A549 (cell line): ENCODE measurements at regions not wholly inside any gene's neighbourhood (a gene's known extent, or its start where the extent isn't known, plus 50 kb on each side); places are given as distances from the start of the nearest gene placed in this dataset.

Experiments used
- ATAC-seq, 2 experiments: fragments of 200-7000 bp in 1 of 2; fragments of >200 bp in 1 of 2; cut with Nextera tagmentation in 1 of 2; cut with Tn5 transposase in 1 of 2; 3 replicates each; pipeline versions ENCODE4 v1.8.0 to v1.9.1; 2018 to 2020; ENCODE audit warnings: mild to moderate bottlenecking in 1 of 2, moderate library complexity in 1 of 2
- CTCF ChIA-PET: fragments of 300-600 bp; sonication (Branson Sonifier 250); formaldehyde crosslinking; extraction: SDS; loops from one replicate; lab custom pipeline; 2021; ENCODE audit warnings: antibody characterized with exemption, inconsistent platforms; lab: Yijun Ruan, JAX
- POLR2A ChIA-PET: fragments of 350-600 bp; formaldehyde crosslinking; extraction: SDS; loops from one replicate; lab custom pipeline; 2021; ENCODE audit warnings: antibody characterized with exemption, inconsistent platforms; lab: Yijun Ruan, JAX
- DNase-seq, 2 experiments: peaks; one replicate each; pipeline versions ENCODE4 v3.0.0 to v3.0.0-alpha.2; 2011 to 2016; ENCODE audit warnings: low read depth in 1 of 2, low spot score in 1 of 2
- FAIRE-seq: peaks from 2 replicates; lab custom pipeline; 2011; peaks lifted over from hg19 to GRCh38; lab: Jason Lieb, UNC
- H3K27ac ChIP-seq, 2 experiments: fragments of >200 bp; sonication (Bioruptor Twin); formaldehyde crosslinking; 3 replicates each; pipeline ENCODE4 v1.5.1; 2016 to 2017
- H3K4me1 ChIP-seq: fragments of >200 bp; sonication (Bioruptor Twin); formaldehyde crosslinking; 3 replicates; pipeline ENCODE4 v1.6.1; 2016
- H3K4me2 ChIP-seq: fragments of >200 bp; sonication (Bioruptor Twin); formaldehyde crosslinking; 3 replicates; pipeline ENCODE4 v1.6.1; 2016
- H3K4me3 ChIP-seq: fragments of >200 bp; sonication (Bioruptor Twin); formaldehyde crosslinking; 3 replicates; pipeline ENCODE4 v1.5.1; 2016
- H3K9me3 ChIP-seq: fragments of >200 bp; sonication (Bioruptor Twin); formaldehyde crosslinking; 3 replicates; pipeline ENCODE4 v1.6.1; 2016
- CBX2 ChIP-seq: fragments of 200-600 bp; sonication (generic); IDR thresholded peaks from 2 replicates; pipeline ENCODE4 v1.6.1; 2016; ENCODE audit warnings: low read depth, mild to moderate bottlenecking, borderline replicate concordance
- CBX8 ChIP-seq: fragments of 200-600 bp; sonication (generic); IDR thresholded peaks from 2 replicates; pipeline ENCODE4 v1.6.1; 2016
- CHD2 ChIP-seq: fragments of 150-350 bp; IDR thresholded peaks from 2 replicates; pipeline ENCODE4 v1.6.1; 2014; ENCODE audit warnings: low read length; ENCODE audit not compliant: partially characterized antibody
- EP300 ChIP-seq, 2 experiments: fragments of >200 bp; sonication (Bioruptor Twin); formaldehyde crosslinking; IDR thresholded peaks; 2 replicates in 1 of 2; 3 replicates in 1 of 2; pipeline ENCODE4 v1.6.1; 2016 to 2017
- FOSB ChIP-seq: fragments of 250-450 bp; sonication (Bioruptor Pico); IDR thresholded peaks from 2 replicates; pipeline ENCODE4 v1.5.0; 2020; ENCODE audit warnings: mild to moderate bottlenecking, moderate library complexity
- FOSL2 ChIP-seq, 2 experiments: fragments of 450-650 bp in 1 of 2; fragments of >200 bp in 1 of 2; sonication (Bioruptor Twin) in 1 of 2; formaldehyde crosslinking; IDR thresholded peaks; 2 replicates each; pipeline versions ENCODE4 v1.5.0 to v1.6.1; 2016 to 2020; ENCODE audit warnings: mild to moderate bottlenecking in 1 of 2, moderate library complexity in 1 of 2
- HEYL ChIP-seq: fragments of 250-450 bp; sonication (Bioruptor Pico); IDR thresholded peaks from 2 replicates; pipeline ENCODE4 v1.8.0; 2021; ENCODE audit warnings: mild to moderate bottlenecking, moderate library complexity
- HOXB5 ChIP-seq: fragments of 250-450 bp; sonication (Bioruptor Pico); IDR thresholded peaks from 2 replicates; pipeline ENCODE4 v1.5.0; 2020; ENCODE audit warnings: mild to moderate bottlenecking, moderate library complexity
- KDM5A ChIP-seq: fragments of 200-600 bp; sonication (generic); IDR thresholded peaks from 2 replicates; pipeline ENCODE4 v1.6.1; 2016; ENCODE audit warnings: antibody characterized with exemption, mild to moderate bottlenecking
- NR3C1 ChIP-seq: fragments of >200 bp; sonication (Bioruptor Twin); formaldehyde crosslinking; IDR thresholded peaks from 3 replicates; pipeline ENCODE4 v1.6.1; 2017
- PHF8 ChIP-seq: fragments of 200-600 bp; sonication (generic); IDR thresholded peaks from 2 replicates; pipeline ENCODE4 v1.6.1; 2016; ENCODE audit warnings: low read depth, mild to moderate bottlenecking, antibody characterized with exemption, moderate library complexity, borderline replicate concordance
- RARB ChIP-seq: fragments of 250-450 bp; sonication (Bioruptor Pico); IDR thresholded peaks from 2 replicates; pipeline ENCODE4 v1.8.0; 2021; ENCODE audit warnings: mild to moderate bottlenecking, moderate library complexity
- RCOR1 ChIP-seq: fragments of 150-350 bp; IDR thresholded peaks from 2 replicates; pipeline ENCODE4 v1.6.1; 2014; ENCODE audit warnings: antibody characterized with exemption, low read length, low read depth
- RFX5 ChIP-seq: fragments of 450-650 bp; IDR thresholded peaks from 2 replicates; pipeline ENCODE4 v1.7.1; 2014; ENCODE audit warnings: antibody characterized with exemption, mild to moderate bottlenecking, moderate library complexity
- RNF2 ChIP-seq: fragments of 200-600 bp; sonication (generic); IDR thresholded peaks from 2 replicates; pipeline ENCODE4 v1.6.1; 2016; ENCODE audit warnings: low read depth, mild to moderate bottlenecking, antibody characterized with exemption, moderate library complexity, borderline replicate concordance
- SMC3 ChIP-seq: fragments of >200 bp; sonication (Bioruptor Twin); formaldehyde crosslinking; IDR thresholded peaks from 3 replicates; pipeline ENCODE4 v1.6.1; 2018; ENCODE audit warnings: inconsistent platforms
- WGBS: methylation state at CpG from one replicate; pipeline ENCODE4 v1.1.6; 2017; ENCODE audit errors: missing lambda C conversion rate; 5-methylcytosine and 5-hydroxymethylcytosine counted together
- TF ChIP-seq, protein P1 (sequence below): fragments of >200 bp; sonication (Bioruptor Twin); formaldehyde crosslinking; IDR thresholded peaks from 2 replicates; pipeline ENCODE4 v1.6.1; 2016
- TF ChIP-seq, protein P2 (sequence below): fragments of 250-450 bp; sonication (Bioruptor Pico); IDR thresholded peaks from 2 replicates; pipeline ENCODE4 v1.5.0; 2020; ENCODE audit warnings: low read depth, mild to moderate bottlenecking, moderate library complexity
- TF ChIP-seq, protein P3 (sequence below): IDR thresholded peaks from 2 replicates; pipeline ENCODE4 v1.6.1; 2012
- TF ChIP-seq, protein P4 (sequence below): IDR thresholded peaks from 2 replicates; pipeline ENCODE4 v1.6.1; 2012; ENCODE audit warnings: low read depth, borderline replicate concordance
- TF ChIP-seq, protein P5 (sequence below): fragments of 200-600 bp; sonication (generic); IDR thresholded peaks from 2 replicates; pipeline ENCODE4 v1.6.1; 2016; ENCODE audit warnings: antibody characterized with exemption, mild to moderate bottlenecking, moderate library complexity

DNA sequence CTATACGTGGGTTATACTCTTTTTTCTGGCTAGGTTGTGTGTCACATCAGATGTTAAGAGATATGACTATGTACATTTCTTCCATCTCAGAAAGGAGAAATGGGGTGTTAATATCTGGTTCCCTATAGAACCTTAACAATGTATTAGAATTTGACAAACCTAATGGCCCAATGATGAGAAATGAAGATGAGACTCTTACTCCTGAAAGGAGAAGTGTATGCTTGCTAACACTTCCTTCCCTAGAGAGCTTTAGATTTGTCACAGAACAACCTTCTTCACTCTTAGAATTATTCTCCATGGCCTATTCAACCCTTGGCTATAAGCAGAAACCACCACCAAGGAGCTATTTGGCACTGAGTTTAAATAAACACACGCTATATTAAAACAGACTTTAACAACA is 839.6 kb downstream of the GALC start:
- ATAC-seq (no peak), DNase-seq (no peak), FAIRE-seq (no peak)
- TF ChIP-seq KDM5A, result no peak
- TF ChIP-seq, protein P1, sequence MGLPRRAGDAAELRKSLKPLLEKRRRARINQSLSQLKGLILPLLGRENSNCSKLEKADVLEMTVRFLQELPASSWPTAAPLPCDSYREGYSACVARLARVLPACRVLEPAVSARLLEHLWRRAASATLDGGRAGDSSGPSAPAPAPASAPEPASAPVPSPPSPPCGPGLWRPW, result no peak
- TF ChIP-seq RARB (CRISPR knock-in tag), result no peak
- TF ChIP-seq, protein P2, sequence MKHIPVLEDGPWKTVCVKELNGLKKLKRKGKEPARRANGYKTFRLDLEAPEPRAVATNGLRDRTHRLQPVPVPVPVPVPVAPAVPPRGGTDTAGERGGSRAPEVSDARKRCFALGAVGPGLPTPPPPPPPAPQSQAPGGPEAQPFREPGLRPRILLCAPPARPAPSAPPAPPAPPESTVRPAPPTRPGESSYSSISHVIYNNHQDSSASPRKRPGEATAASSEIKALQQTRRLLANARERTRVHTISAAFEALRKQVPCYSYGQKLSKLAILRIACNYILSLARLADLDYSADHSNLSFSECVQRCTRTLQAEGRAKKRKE (CRISPR knock-in tag), result no peak
- TF ChIP-seq, protein P3, sequence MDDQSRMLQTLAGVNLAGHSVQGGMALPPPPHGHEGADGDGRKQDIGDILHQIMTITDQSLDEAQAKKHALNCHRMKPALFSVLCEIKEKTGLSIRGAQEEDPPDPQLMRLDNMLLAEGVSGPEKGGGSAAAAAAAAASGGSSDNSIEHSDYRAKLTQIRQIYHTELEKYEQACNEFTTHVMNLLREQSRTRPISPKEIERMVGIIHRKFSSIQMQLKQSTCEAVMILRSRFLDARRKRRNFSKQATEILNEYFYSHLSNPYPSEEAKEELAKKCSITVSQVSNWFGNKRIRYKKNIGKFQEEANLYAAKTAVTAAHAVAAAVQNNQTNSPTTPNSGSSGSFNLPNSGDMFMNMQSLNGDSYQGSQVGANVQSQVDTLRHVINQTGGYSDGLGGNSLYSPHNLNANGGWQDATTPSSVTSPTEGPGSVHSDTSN, result no peak
- ChIA-PET CTCF (no interaction called here), POLR2A (no interaction called here)
- WGBS, result 2% methylated on average over 2 of the region's 2 CpGs
- no peak overlapping the region for H3K27ac ChIP-seq
- no peak overlapping the region for H3K4me3 ChIP-seq
- H3K4me2 ChIP-seq, result no peak overlapping the region
- H3K9me3 ChIP-seq, result no peaks in the 10 kb centered on the region
- H3K4me1 ChIP-seq, result no peaks in the 10 kb centered on the region

DNA sequence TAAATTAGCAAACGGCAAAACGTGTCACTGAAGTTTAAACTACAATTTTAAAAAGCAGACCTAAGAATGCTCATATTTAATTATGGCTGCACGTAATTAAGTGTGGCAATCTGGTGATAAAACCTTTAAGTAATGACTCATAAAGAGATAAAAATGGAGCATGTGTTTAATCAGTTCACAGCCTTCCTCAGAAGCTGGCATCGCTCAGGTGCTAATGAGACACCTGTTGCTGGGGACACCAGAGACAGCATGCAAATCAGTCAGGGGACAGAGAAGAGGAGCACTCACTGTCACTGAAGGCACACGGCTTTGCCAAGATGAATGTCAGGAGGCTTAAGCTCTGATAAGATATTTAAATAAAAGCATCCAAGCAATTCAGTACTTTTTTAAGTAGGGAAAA is 840.3 kb downstream of the GALC start:
- CTCF ChIA-PET, result no interaction called here
- POLR2A ChIA-PET, result no interaction called here
- ATAC-seq (no peak), DNase-seq (no peak), FAIRE-seq (no peak)
- Histone ChIP-seq H3K9me3 (no peaks in the 10 kb centered on the region), H3K4me1 (no peaks in the 10 kb centered on the region), H3K27ac (no peak overlapping the region), H3K4me3 (no peak overlapping the region), H3K4me2 (no peak overlapping the region)
- WGBS, result 6% methylated on average over 5 of the region's 5 CpGs
- no peak for TF ChIP-seq NR3C1
- TF ChIP-seq HEYL (CRISPR knock-in tag), result no peak
- TF ChIP-seq, protein P3, result no peak
- TF ChIP-seq CBX2, result no peak
- no peak for TF ChIP-seq RNF2
- no peak for TF ChIP-seq CBX8
- no peak for TF ChIP-seq HOXB5 (CRISPR knock-in tag)
- no peak for TF ChIP-seq PHF8
- TF ChIP-seq RARB (CRISPR knock-in tag), result no peak
- TF ChIP-seq EP300 (IDR thresholded peaks at IDR 0.05), result no peak
- TF ChIP-seq, protein P4, sequence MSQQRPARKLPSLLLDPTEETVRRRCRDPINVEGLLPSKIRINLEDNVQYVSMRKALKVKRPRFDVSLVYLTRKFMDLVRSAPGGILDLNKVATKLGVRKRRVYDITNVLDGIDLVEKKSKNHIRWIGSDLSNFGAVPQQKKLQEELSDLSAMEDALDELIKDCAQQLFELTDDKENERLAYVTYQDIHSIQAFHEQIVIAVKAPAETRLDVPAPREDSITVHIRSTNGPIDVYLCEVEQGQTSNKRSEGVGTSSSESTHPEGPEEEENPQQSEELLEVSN, result no peak
- TF ChIP-seq FOSB (CRISPR knock-in tag), result no peak
- TF ChIP-seq RFX5, result no peak

DNA sequence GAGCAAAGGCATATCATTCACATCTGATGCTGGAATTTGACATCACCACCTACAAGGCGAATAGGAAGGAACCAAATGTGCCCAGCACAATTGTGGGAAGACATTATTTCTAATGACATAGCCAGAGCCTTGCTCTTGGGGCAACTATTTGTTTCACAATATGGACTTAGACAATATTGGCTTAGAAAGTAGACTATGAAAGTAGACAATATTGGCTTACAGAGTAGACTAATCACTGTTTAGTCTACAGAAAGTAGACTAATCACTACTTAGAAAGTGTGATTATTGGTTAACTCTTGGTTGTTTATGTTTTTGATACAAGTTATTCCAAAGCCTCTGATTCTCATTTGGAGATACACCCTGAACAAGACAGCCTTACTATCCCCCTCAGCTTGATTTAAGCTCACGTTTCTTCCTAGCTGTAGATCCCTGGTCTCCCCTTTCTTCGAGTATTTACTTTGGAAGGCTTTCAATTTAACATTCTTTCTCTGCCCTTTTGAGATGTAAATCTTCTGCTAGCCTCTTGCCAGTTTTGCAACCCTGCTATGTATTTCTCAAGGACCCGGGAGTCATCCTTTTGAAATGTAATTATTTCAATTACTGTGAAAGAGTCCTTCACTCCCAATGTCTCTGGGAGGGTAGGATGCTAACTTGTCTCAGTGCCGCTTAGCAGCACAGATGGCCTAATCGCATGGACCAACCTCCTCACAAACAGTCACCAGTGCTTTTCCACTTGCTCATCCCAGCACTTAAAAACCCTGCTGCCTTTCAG is 843.2 kb downstream of the GALC start:
- no peak for ATAC-seq
- 3% methylated on average over 6 of the region's 6 CpGs for WGBS
- Histone ChIP-seq H3K27ac (no peak overlapping the region), H3K4me3 (no peak overlapping the region), H3K9me3 (no peaks in the 10 kb centered on the region), H3K4me2 (no peak overlapping the region), H3K4me1 (no peaks in the 10 kb centered on the region)
- FAIRE-seq, result no peak
- ChIA-PET POLR2A (no interaction called here), CTCF (no interaction called here)
- DNase-seq, result no peak
- TF ChIP-seq SMC3 (no peak), RARB (CRISPR knock-in tag) (no peak), RCOR1 (no peak), CHD2 (no peak), FOSL2 (IDR thresholded peaks at IDR 0.05) (no peak), FOSL2 (CRISPR knock-in tag; IDR thresholded peaks at IDR 0.05) (no peak)
- TF ChIP-seq, protein P1, result no peak
- TF ChIP-seq, protein P3, result no peak
- TF ChIP-seq, protein P2 (CRISPR knock-in tag), result no peak
- TF ChIP-seq, protein P5, sequence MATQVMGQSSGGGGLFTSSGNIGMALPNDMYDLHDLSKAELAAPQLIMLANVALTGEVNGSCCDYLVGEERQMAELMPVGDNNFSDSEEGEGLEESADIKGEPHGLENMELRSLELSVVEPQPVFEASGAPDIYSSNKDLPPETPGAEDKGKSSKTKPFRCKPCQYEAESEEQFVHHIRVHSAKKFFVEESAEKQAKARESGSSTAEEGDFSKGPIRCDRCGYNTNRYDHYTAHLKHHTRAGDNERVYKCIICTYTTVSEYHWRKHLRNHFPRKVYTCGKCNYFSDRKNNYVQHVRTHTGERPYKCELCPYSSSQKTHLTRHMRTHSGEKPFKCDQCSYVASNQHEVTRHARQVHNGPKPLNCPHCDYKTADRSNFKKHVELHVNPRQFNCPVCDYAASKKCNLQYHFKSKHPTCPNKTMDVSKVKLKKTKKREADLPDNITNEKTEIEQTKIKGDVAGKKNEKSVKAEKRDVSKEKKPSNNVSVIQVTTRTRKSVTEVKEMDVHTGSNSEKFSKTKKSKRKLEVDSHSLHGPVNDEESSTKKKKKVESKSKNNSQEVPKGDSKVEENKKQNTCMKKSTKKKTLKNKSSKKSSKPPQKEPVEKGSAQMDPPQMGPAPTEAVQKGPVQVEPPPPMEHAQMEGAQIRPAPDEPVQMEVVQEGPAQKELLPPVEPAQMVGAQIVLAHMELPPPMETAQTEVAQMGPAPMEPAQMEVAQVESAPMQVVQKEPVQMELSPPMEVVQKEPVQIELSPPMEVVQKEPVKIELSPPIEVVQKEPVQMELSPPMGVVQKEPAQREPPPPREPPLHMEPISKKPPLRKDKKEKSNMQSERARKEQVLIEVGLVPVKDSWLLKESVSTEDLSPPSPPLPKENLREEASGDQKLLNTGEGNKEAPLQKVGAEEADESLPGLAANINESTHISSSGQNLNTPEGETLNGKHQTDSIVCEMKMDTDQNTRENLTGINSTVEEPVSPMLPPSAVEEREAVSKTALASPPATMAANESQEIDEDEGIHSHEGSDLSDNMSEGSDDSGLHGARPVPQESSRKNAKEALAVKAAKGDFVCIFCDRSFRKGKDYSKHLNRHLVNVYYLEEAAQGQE, result no peak
